Vagina (tissue), 2 donors: ENCODE measurements at regions not wholly inside any gene's neighbourhood (a gene's known extent, or its start where the extent isn't known, plus 50 kb on each side); places are given as distances from the start of the nearest gene placed in this dataset.

ENCODE experiments used
- CTCF ChIP-seq, 3 experiments: fragments of 450-650 bp in 2 of 3; fragments of 200-600 bp in 1 of 3; sonication (generic) in 1 of 3; IDR thresholded peaks; one replicate each; pipeline ENCODE4 v1.5.1; 2017 to 2019; ENCODE audit warnings: antibody characterized with exemption in 3 of 3, mild to moderate bottlenecking in 2 of 3, moderate library complexity in 2 of 3
- POLR2A ChIP-seq, 2 donors: fragments of 450-650 bp; IDR thresholded peaks; one replicate each; pipeline ENCODE4 v1.6.1; 2017; ENCODE audit warnings: antibody characterized with exemption in 2 of 2, mild to moderate bottlenecking in 2 of 2, moderate library complexity in 2 of 2
- POLR2AphosphoS5 ChIP-seq, 2 donors: sonication (generic); formaldehyde crosslinking; IDR thresholded peaks; one replicate each; pipeline ENCODE4 v1.9.0; 2017; ENCODE audit warnings: antibody characterized with exemption in 2 of 2, mild to moderate bottlenecking in 2 of 2, low read depth in 1 of 2; ENCODE audit not compliant: insufficient read depth in 1 of 2

- TF ChIP-seq POLR2AphosphoS5 (IDR thresholded peaks at IDR 0.05; ENCODE audit: insufficient read depth in 1 of 2, low read depth in 1 of 2) (no peak), CTCF (IDR thresholded peaks at IDR 0.05) (no peak), POLR2A (IDR thresholded peaks at IDR 0.05) (no peak)
Observed at GRCh38 chr3:95813244-95813643, 1001.1 kb upstream of the EPHA6 start.
